ENCODE measurements at regions not wholly inside any gene's neighbourhood (a gene's known extent, or its start where the extent isn't known, plus 50 kb on each side); places are given as distances from the start of the nearest gene placed in this dataset.

DNA sequence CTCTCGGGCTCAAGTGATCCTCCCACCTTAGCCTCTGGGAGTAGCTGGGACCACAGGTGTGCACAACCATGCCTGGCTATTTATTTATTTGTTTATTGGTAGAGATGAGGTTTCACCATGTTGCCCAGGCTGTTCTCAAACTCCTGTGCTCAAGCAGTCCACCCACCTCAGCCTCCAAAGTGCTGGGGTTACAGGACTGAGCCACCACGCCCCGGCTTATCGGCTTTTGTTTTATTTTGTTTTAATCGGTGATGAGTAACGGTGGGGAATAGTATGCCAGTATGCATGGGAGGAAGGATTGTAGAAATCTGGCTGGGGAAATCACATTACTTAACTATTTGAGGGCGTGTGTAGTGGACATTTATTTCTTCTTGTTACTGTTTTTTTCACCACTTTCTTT lies 451.0 kb upstream of the GOLIM4 start (continued):
- TF ChIP-seq, protein P1, sequence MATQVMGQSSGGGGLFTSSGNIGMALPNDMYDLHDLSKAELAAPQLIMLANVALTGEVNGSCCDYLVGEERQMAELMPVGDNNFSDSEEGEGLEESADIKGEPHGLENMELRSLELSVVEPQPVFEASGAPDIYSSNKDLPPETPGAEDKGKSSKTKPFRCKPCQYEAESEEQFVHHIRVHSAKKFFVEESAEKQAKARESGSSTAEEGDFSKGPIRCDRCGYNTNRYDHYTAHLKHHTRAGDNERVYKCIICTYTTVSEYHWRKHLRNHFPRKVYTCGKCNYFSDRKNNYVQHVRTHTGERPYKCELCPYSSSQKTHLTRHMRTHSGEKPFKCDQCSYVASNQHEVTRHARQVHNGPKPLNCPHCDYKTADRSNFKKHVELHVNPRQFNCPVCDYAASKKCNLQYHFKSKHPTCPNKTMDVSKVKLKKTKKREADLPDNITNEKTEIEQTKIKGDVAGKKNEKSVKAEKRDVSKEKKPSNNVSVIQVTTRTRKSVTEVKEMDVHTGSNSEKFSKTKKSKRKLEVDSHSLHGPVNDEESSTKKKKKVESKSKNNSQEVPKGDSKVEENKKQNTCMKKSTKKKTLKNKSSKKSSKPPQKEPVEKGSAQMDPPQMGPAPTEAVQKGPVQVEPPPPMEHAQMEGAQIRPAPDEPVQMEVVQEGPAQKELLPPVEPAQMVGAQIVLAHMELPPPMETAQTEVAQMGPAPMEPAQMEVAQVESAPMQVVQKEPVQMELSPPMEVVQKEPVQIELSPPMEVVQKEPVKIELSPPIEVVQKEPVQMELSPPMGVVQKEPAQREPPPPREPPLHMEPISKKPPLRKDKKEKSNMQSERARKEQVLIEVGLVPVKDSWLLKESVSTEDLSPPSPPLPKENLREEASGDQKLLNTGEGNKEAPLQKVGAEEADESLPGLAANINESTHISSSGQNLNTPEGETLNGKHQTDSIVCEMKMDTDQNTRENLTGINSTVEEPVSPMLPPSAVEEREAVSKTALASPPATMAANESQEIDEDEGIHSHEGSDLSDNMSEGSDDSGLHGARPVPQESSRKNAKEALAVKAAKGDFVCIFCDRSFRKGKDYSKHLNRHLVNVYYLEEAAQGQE (IDR thresholded peaks at IDR 0.05; ENCODE audit: unreplicated experiment), result no peak
- no peak for TF ChIP-seq EZH2 (IDR thresholded peaks at IDR 0.05; ENCODE audit: low read depth, unreplicated experiment)

DNA sequence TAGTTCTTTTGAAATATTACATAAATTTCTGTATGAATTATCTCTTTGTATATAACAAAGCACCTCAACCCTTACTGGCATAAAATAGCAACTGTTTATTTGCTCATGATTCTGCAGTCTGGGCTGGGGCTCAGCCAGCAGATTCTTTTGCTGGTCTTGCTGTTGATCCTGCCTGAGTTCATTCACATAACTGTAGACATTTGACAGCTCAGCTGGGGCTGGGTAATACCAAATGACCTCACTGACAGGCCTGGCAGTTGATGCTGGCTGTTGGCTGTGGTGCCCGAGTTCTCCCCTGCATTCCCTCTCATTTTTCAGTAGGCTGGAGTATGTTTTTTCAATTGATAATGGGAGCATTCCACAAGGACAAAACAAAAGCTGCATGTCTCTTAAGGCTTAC lies 449.9 kb upstream of the GOLIM4 start:
- DNase-seq (ENCODE audit: low spot score) (no peak), ATAC-seq (peak; percentile 61)
- Histone ChIP-seq H3K27ac (ENCODE audit: low read depth) (0 out of 2 replicates have a peak overlapping the region, but pooled peaks have one; percentile 57), H2AFZ (no peak overlapping the region), H3K36me3 (ENCODE audit: insufficient read depth) (no peaks in the 10 kb centered on the region), H3F3A (replicated peaks; ENCODE audit: low read depth) (no peaks in the 10 kb centered on the region), H3K27me3 (ENCODE audit: insufficient read depth) (no peaks in the 10 kb centered on the region), H3K79me2 (replicated peaks; ENCODE audit: insufficient read depth) (no peaks in the 10 kb centered on the region), H3K4me2 (0 out of 2 replicates have a peak overlapping the region, but pooled peaks have one; percentile 1), H4K20me1 (replicated peaks; ENCODE audit: insufficient read depth) (no peaks in the 10 kb centered on the region), H3K4me3 (no peak overlapping the region), H3K9me2 (ENCODE audit: insufficient read depth) (no peaks in the 10 kb centered on the region), H3K4me1 (ENCODE audit: insufficient read depth) (peaks cover 45% of the 10 kb centered on the region)
- no peaks in the 10 kb centered on the region for H3K27me3 Mint-ChIP-seq (ENCODE audit: insufficient read depth, low read depth, poor library complexity)
- H3K9me3 Mint-ChIP-seq, result no peaks in the 10 kb centered on the region
- H3K4me3 Mint-ChIP-seq, result no peak overlapping the region
- no peaks in the 10 kb centered on the region; the same call in 2 of the 3 replicates for H3K36me3 Mint-ChIP-seq (ENCODE audit: low read depth)
- no peak for TF ChIP-seq ZNF114 (CRISPR knock-in tag; IDR thresholded peaks at IDR 0.05)
- peak; percentile 54; the same call in 1 of the 2 replicates for TF ChIP-seq ZNF331 (CRISPR knock-in tag; IDR thresholded peaks at IDR 0.05; ENCODE audit: low read depth)
- peak overlapping the region; percentile 28 for H3K27ac Mint-ChIP-seq
- H3K4me1 Mint-ChIP-seq, result peaks cover 47% of the 10 kb centered on the region

GRCh38 chr3:168544097-168544957 lies 448.6 kb upstream of the GOLIM4 start:
- DNase-seq (ENCODE audit: low spot score), result peak; percentile 61
- no peaks in the 10 kb centered on the region for H3F3A ChIP-seq (replicated peaks; ENCODE audit: low read depth)
- Mint-ChIP-seq H3K9me3 (no peaks in the 10 kb centered on the region), H3K4me1 (peaks cover 41% of the 10 kb centered on the region), H3K27me3 (ENCODE audit: insufficient read depth, low read depth, poor library complexity) (no peaks in the 10 kb centered on the region), H3K27ac (peak overlapping the region; percentile 81), H3K4me3 (no peak overlapping the region; the same call in 2 of the 3 replicates), H3K36me3 (ENCODE audit: low read depth) (no peaks in the 10 kb centered on the region; the same call in 2 of the 3 replicates)
- H3K27ac ChIP-seq (ENCODE audit: low read depth), result peak overlapping the region; percentile 57
- no peaks in the 10 kb centered on the region for H3K36me3 ChIP-seq (ENCODE audit: insufficient read depth)
- no peak overlapping the region for H2AFZ ChIP-seq
- 0 out of 2 replicates have a peak overlapping the region, but pooled peaks have one; percentile 1 for H3K4me2 ChIP-seq
- peak; percentile 79 for ATAC-seq
- peaks cover 45% of the 10 kb centered on the region for H3K4me1 ChIP-seq (ENCODE audit: insufficient read depth)
- no peaks in the 10 kb centered on the region for H3K27me3 ChIP-seq (ENCODE audit: insufficient read depth)
- no peaks in the 10 kb centered on the region for H3K79me2 ChIP-seq (replicated peaks; ENCODE audit: insufficient read depth)
- H3K4me3 ChIP-seq, result no peak overlapping the region
- H4K20me1 ChIP-seq (replicated peaks; ENCODE audit: insufficient read depth), result no peaks in the 10 kb centered on the region
- no peaks in the 10 kb centered on the region for H3K9me2 ChIP-seq (ENCODE audit: insufficient read depth)
- TF ChIP-seq ZNF462 (CRISPR knock-in tag; IDR thresholded peaks at IDR 0.05), result peak; percentile 72
- TF ChIP-seq, protein P2, sequence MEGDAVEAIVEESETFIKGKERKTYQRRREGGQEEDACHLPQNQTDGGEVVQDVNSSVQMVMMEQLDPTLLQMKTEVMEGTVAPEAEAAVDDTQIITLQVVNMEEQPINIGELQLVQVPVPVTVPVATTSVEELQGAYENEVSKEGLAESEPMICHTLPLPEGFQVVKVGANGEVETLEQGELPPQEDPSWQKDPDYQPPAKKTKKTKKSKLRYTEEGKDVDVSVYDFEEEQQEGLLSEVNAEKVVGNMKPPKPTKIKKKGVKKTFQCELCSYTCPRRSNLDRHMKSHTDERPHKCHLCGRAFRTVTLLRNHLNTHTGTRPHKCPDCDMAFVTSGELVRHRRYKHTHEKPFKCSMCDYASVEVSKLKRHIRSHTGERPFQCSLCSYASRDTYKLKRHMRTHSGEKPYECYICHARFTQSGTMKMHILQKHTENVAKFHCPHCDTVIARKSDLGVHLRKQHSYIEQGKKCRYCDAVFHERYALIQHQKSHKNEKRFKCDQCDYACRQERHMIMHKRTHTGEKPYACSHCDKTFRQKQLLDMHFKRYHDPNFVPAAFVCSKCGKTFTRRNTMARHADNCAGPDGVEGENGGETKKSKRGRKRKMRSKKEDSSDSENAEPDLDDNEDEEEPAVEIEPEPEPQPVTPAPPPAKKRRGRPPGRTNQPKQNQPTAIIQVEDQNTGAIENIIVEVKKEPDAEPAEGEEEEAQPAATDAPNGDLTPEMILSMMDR (conservative IDR thresholded peaks at IDR 0.05; ENCODE audit: low read depth in 2 of 2), result peak in 1 of 2 experiments; percentile 38; a peak in 2 of 4 replicates

All from GM23338 (cell line).